CD14-positive monocyte (primary cell): ENCODE measurements at regions not wholly inside any gene's neighbourhood (a gene's known extent, or its start where the extent isn't known, plus 50 kb on each side); places are given as distances from the start of the nearest gene placed in this dataset.

Experiments
- DNase-seq, 3 donors: peaks; one replicate each; pipeline ENCODE4 v3.0.0-alpha.2; 2011 to 2022
- H2AFZ ChIP-seq: 2 replicates; pipeline ENCODE4 v1.6.0; 2012; ENCODE audit warnings: mild to moderate bottlenecking, low read depth, low read length, inconsistent platforms; ENCODE audit not compliant: insufficient read depth, poor library complexity, severe bottlenecking
- H3K27ac ChIP-seq, 2 donors: 1 replicate in 1 of 2; 2 replicates in 1 of 2; pipeline ENCODE4 v1.5.1; 2012 to 2013; ENCODE audit warnings: low read length in 2 of 2, control low read depth in 1 of 2, inconsistent platforms in 1 of 2, low read depth in 1 of 2, mild to moderate bottlenecking in 1 of 2
- H3K27me3 ChIP-seq, 2 donors: one replicate each; pipeline versions ENCODE4 v1.6.0 to v1.6.1; 2011 to 2013; ENCODE audit warnings: low read length in 2 of 2; ENCODE audit not compliant: control insufficient read depth in 2 of 2, insufficient read depth in 2 of 2
- H3K36me3 ChIP-seq, 2 donors: replicated peaks in 1 of 2; 1 replicate in 1 of 2; 2 replicates in 1 of 2; pipeline versions ENCODE4 v1.5.1 to v1.6.1; 2012 to 2013; ENCODE audit warnings: low read length in 2 of 2, control low read depth in 1 of 2, inconsistent platforms in 1 of 2, mild to moderate bottlenecking in 1 of 2; ENCODE audit not compliant: insufficient read depth in 2 of 2, control insufficient read depth in 1 of 2
- H3K4me1 ChIP-seq, 2 donors: 1 replicate in 1 of 2; 2 replicates in 1 of 2; pipeline versions ENCODE4 v1.5.1 to v1.6.1; 2012 to 2013; ENCODE audit warnings: low read length in 2 of 2, control low read depth in 1 of 2, inconsistent platforms in 1 of 2, mild to moderate bottlenecking in 1 of 2, moderate library complexity in 1 of 2; ENCODE audit not compliant: insufficient read depth in 2 of 2, control insufficient read depth in 1 of 2
- H3K4me2 ChIP-seq: replicated peaks from 2 replicates; pipeline ENCODE3; 2012; ENCODE audit warnings: low read length, moderate library complexity, mild to moderate bottlenecking; ENCODE audit not compliant: poor library complexity, severe bottlenecking; ENCODE audit errors: extremely low read depth
- H3K4me3 ChIP-seq, 3 experiments: fragments of 200-600 bp in 1 of 3; sonication (generic) in 1 of 3; replicated peaks in 1 of 3; 1 replicate in 2 of 3; 2 replicates in 1 of 3; pipeline ENCODE4 v1.5.1; 2011 to 2013; ENCODE audit warnings: low read length in 3 of 3, mild to moderate bottlenecking in 3 of 3, control low read depth in 2 of 3, low read depth in 2 of 3, inconsistent platforms in 1 of 3, moderate library complexity in 1 of 3
- H3K79me2 ChIP-seq: 2 replicates; pipeline ENCODE4 v1.6.0; 2012; ENCODE audit warnings: mild to moderate bottlenecking, control low read depth, inconsistent platforms, low read length, moderate library complexity; ENCODE audit not compliant: insufficient read depth
- H3K9ac ChIP-seq: 2 replicates; pipeline ENCODE4 v1.6.0; 2017; ENCODE audit warnings: low read length, mild to moderate bottlenecking; ENCODE audit not compliant: insufficient read depth, poor library complexity, severe bottlenecking
- H3K9me3 ChIP-seq, 2 donors: replicated peaks in 1 of 2; 1 replicate in 1 of 2; 2 replicates in 1 of 2; pipeline versions ENCODE4 v1.5.1 to v1.6.1; 2012 to 2013; ENCODE audit warnings: low read length in 2 of 2, control low read depth in 1 of 2; ENCODE audit not compliant: control insufficient read depth in 1 of 2, insufficient read depth in 1 of 2
- H4K20me1 ChIP-seq: 2 replicates; pipeline ENCODE4 v1.6.0; 2012; ENCODE audit warnings: mild to moderate bottlenecking, low read length, control low read depth, moderate library complexity; ENCODE audit not compliant: insufficient read depth
- H3K27ac Mint-ChIP-seq, 7 donors: one replicate each; pipeline ENCODE4 v1.8.0; 2020; ENCODE audit warnings: mild to moderate bottlenecking in 7 of 7, mixed read lengths in 7 of 7, moderate library complexity in 6 of 7, inconsistent platforms in 2 of 7
- H3K27me3 Mint-ChIP-seq, 3 donors: one replicate each; pipeline ENCODE4 v1.8.0; 2021 to 2022; ENCODE audit warnings: low read depth in 3 of 3, mild to moderate bottlenecking in 3 of 3, mixed read lengths in 3 of 3, moderate library complexity in 3 of 3, inconsistent platforms in 1 of 3
- H3K36me3 Mint-ChIP-seq, 2 donors: one replicate each; pipeline ENCODE4 v1.8.0; 2020; ENCODE audit warnings: mixed read lengths in 2 of 2, inconsistent platforms in 1 of 2, mild to moderate bottlenecking in 1 of 2
- H3K4me1 Mint-ChIP-seq: one replicate; pipeline ENCODE4 v1.8.0; 2020; ENCODE audit warnings: mild to moderate bottlenecking, mixed read lengths
- H3K4me3 Mint-ChIP-seq, 2 donors: one replicate each; pipeline ENCODE4 v1.8.0; 2020; ENCODE audit warnings: mild to moderate bottlenecking in 2 of 2, mixed read lengths in 2 of 2, moderate library complexity in 1 of 2
- H3K9me3 Mint-ChIP-seq, 7 donors: one replicate each; pipeline ENCODE4 v1.8.0; 2020 to 2022; ENCODE audit warnings: mixed read lengths in 7 of 7, mild to moderate bottlenecking in 6 of 7, moderate library complexity in 6 of 7, inconsistent platforms in 2 of 7
- CTCF ChIP-seq: fragments of 200-600 bp; IDR thresholded peaks from one replicate; pipeline ENCODE4 v1.8.0; 2022; ENCODE audit warnings: antibody characterized with exemption, mild to moderate bottlenecking
- WGBS: methylation state at CpG from one replicate; pipeline ENCODE4 v1.1.5; 2013; ENCODE audit warnings: missing lambda C conversion rate; ENCODE audit not compliant: insufficient coverage; 5-methylcytosine and 5-hydroxymethylcytosine counted together
- intact Hi-C, 2 donors: fragments of 100-400 bp; cut with micrococcal nuclease; formaldehyde crosslinking; loops; one replicate each; pipeline versions ENCODE4 v1.15.0 to v1.15.1; 2023

GRCh38 chr13:22095794-22096193 lies 424.9 kb downstream of the FGF9 start:
- Histone ChIP-seq H3K36me3 (no peaks in the 10 kb centered on the region), H3K4me3 (no peak overlapping the region), H3K27me3 (no peaks in the 10 kb centered on the region), H4K20me1 (no peaks in the 10 kb centered on the region), H3K9ac (no peak overlapping the region), H3K79me2 (no peaks in the 10 kb centered on the region), H3K9me3 (peaks cover 0 to 9% of the 10 kb centered on the region in 2 donors), H3K27ac (no peak overlapping the region), H3K4me2 (no peak overlapping the region), H2AFZ (no peak overlapping the region), H3K4me1 (no peaks in the 10 kb centered on the region)
- DNase-seq = no peak
- 88% methylated on average over 1 of the region's 3 CpGs for WGBS
- Mint-ChIP-seq H3K36me3 (no peaks in the 10 kb centered on the region), H3K27me3 (peaks cover 2 to 4% (median 4%) of the 10 kb centered on the region in 3 donors), H3K27ac (no peak overlapping the region), H3K4me1 (no peaks in the 10 kb centered on the region), H3K9me3 (peaks cover under 1 to 13% (median 8%) of the 10 kb centered on the region in 7 donors), H3K4me3 (no peak overlapping the region)
- TF ChIP-seq CTCF = no peak
- intact Hi-C loops = no loop called here

DNA sequence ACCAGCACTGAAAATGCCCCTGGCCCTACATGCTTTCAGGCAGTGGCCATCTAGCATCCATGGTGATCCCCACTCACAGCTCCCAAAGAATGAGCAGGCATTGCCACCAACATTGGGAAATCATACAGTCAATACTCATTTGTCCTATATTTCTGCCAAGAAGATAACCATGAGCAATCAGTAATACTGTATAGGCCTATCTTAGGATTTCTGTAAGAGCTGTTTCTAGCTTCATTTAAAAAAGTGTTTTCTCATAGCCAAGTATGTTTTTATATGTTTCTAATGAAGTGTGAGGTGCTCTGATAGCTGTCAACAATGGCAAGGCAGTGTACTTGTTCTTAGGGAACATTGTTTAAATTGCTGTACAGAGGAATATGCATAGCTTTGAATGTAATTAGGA lies 428.7 kb downstream of the FGF9 start:
- Mint-ChIP-seq H3K4me1 (no peaks in the 10 kb centered on the region), H3K9me3 (peaks cover 3 to 16% (median 9%) of the 10 kb centered on the region in 7 donors), H3K27ac (no peak overlapping the region), H3K4me3 (no peak overlapping the region), H3K27me3 (peaks cover 2 to 3% (median 3%) of the 10 kb centered on the region in 3 donors), H3K36me3 (no peaks in the 10 kb centered on the region)
- no peaks in the 10 kb centered on the region for H3K79me2 ChIP-seq
- peaks cover 0 to 16% of the 10 kb centered on the region in 2 donors for H3K9me3 ChIP-seq
- H2AFZ ChIP-seq = no peak overlapping the region
- H3K9ac ChIP-seq = no peak overlapping the region
- intact Hi-C loops = no loop called here
- H3K27me3 ChIP-seq = no peaks in the 10 kb centered on the region
- no peaks in the 10 kb centered on the region for H4K20me1 ChIP-seq
- no peaks in the 10 kb centered on the region for H3K4me1 ChIP-seq
- no peaks in the 10 kb centered on the region for H3K36me3 ChIP-seq
- no peak overlapping the region for H3K4me3 ChIP-seq
- no peak overlapping the region for H3K27ac ChIP-seq
- no peak for TF ChIP-seq CTCF
- H3K4me2 ChIP-seq = no peak overlapping the region
- DNase-seq = no peak
